IMR-90 (cell line): ENCODE measurements at regions not wholly inside any gene's neighbourhood (a gene's known extent, or its start where the extent isn't known, plus 50 kb on each side); places are given as distances from the start of the nearest gene placed in this dataset.

Experiments used
- ATAC-seq: fragments of 200-7000 bp; cut with Tn5 transposase; 2 replicates; pipeline ENCODE4 v1.9.1; 2020; ENCODE audit warnings: low read depth, mild to moderate bottlenecking, moderate library complexity
- BruUV-seq: library from RNA; stranded (reverse); fragments of 400-500 nt; replicated peaks from 2 replicates; lab custom pipeline; 2021; lab: Mats Ljungman, UMichigan
- CTCF ChIA-PET: fragments of 300-600 bp; formaldehyde crosslinking; extraction: SDS; loops from one replicate; lab custom pipeline; 2021; ENCODE audit warnings: antibody characterized with exemption; lab: Yijun Ruan, JAX
- POLR2A ChIA-PET: fragments of 300-600 bp; sonication (Branson Sonifier 250); formaldehyde crosslinking; loops from one replicate; lab custom pipeline; 2022; ENCODE audit warnings: antibody characterized with exemption; ENCODE audit not compliant: unreplicated experiment; lab: Charles Lee
- DNase-seq: peaks from one replicate; pipeline ENCODE4 v3.0.0; 2013
- H2AFZ ChIP-seq: replicated peaks from 2 replicates; pipeline ENCODE3; 2013; ENCODE audit warnings: low read length, mild to moderate bottlenecking; ENCODE audit not compliant: poor library complexity
- H2AK5ac ChIP-seq: 2 replicates; pipeline ENCODE4 v1.6.1; 2013; ENCODE audit warnings: low read depth, low read length, inconsistent platforms
- H2AK9ac ChIP-seq: replicated peaks from 2 replicates; pipeline ENCODE3; 2013; ENCODE audit warnings: mild to moderate bottlenecking, low read depth, low read length, moderate library complexity; ENCODE audit not compliant: poor library complexity
- H2BK120ac ChIP-seq: 2 replicates; pipeline ENCODE4 v1.6.1; 2013; ENCODE audit warnings: low read depth, low read length, inconsistent platforms
- H2BK15ac ChIP-seq: 3 replicates; pipeline ENCODE4 v1.6.1; 2013; ENCODE audit warnings: low read depth, low read length, inconsistent platforms
- H2BK20ac ChIP-seq: 2 replicates; pipeline ENCODE4 v1.6.1; 2013; ENCODE audit warnings: low read depth, mild to moderate bottlenecking, inconsistent platforms, low read length, moderate library complexity
- H2BK5ac ChIP-seq: 2 replicates; pipeline ENCODE4 v1.6.1; 2013; ENCODE audit warnings: mild to moderate bottlenecking, low read depth, low read length, inconsistent platforms; ENCODE audit not compliant: poor library complexity, severe bottlenecking
- H3K14ac ChIP-seq: replicated peaks from 2 replicates; pipeline ENCODE4 v1.6.1; 2013; ENCODE audit warnings: low read depth, low read length, inconsistent platforms
- H3K18ac ChIP-seq: 2 replicates; pipeline ENCODE4 v1.6.1; 2013; ENCODE audit warnings: low read depth, low read length, control low read depth
- H3K23ac ChIP-seq: 2 replicates; pipeline ENCODE4 v1.6.1; 2013; ENCODE audit warnings: low read depth, low read length, inconsistent platforms
- H3K27ac ChIP-seq: 2 replicates; pipeline ENCODE4 v1.5.1; 2013; ENCODE audit warnings: mild to moderate bottlenecking, control low read depth, low read length; ENCODE audit not compliant: insufficient read depth
- H3K27me3 ChIP-seq: 2 replicates; pipeline ENCODE4 v1.6.1; 2013; ENCODE audit warnings: low read length; ENCODE audit not compliant: control insufficient read depth, insufficient read depth
- H3K36me3 ChIP-seq: 2 replicates; pipeline ENCODE4 v1.6.1; 2013; ENCODE audit warnings: low read length, mixed read lengths; ENCODE audit not compliant: control insufficient read depth, insufficient read depth
- H3K4ac ChIP-seq: 2 replicates; pipeline ENCODE4 v1.6.1; 2013; ENCODE audit warnings: low read depth, low read length, inconsistent platforms
- H3K4me1 ChIP-seq: 2 replicates; pipeline ENCODE4 v1.6.1; 2013; ENCODE audit warnings: low read length, mixed read lengths; ENCODE audit not compliant: control insufficient read depth, insufficient read depth
- H3K4me2 ChIP-seq: 2 replicates; pipeline ENCODE4 v1.6.1; 2013; ENCODE audit warnings: low read depth, mild to moderate bottlenecking, control low read depth, low read length, moderate library complexity
- H3K4me3 ChIP-seq: 2 replicates; pipeline ENCODE4 v1.5.1; 2013; ENCODE audit warnings: low read depth, mild to moderate bottlenecking, control low read depth, low read length, moderate library complexity; ENCODE audit not compliant: insufficient read depth
- H3K56ac ChIP-seq: 2 replicates; pipeline ENCODE4 v1.6.1; 2013; ENCODE audit warnings: low read length, inconsistent platforms; ENCODE audit not compliant: insufficient read depth; ENCODE audit errors: extremely low read depth
- H3K79me1 ChIP-seq, 2 experiments: 2 replicates each; pipeline ENCODE4 v1.6.1; 2013; ENCODE audit warnings: low read length in 2 of 2, inconsistent platforms in 1 of 2, low read depth in 1 of 2
- H3K9ac ChIP-seq: 2 replicates; pipeline ENCODE4 v1.6.1; 2013; ENCODE audit warnings: low read depth, low read length, control low read depth
- H3K9me1 ChIP-seq: 2 replicates; pipeline ENCODE4 v1.6.1; 2013; ENCODE audit warnings: low read length, inconsistent platforms; ENCODE audit not compliant: insufficient read depth
- H3K9me3 ChIP-seq: 2 replicates; pipeline ENCODE4 v1.6.1; 2013; ENCODE audit warnings: low read length; ENCODE audit not compliant: control insufficient read depth, insufficient read depth
- H4K20me1 ChIP-seq: 2 replicates; pipeline ENCODE4 v1.6.1; 2013; ENCODE audit warnings: low read length, inconsistent platforms; ENCODE audit not compliant: insufficient read depth
- H4K5ac ChIP-seq: 2 replicates; pipeline ENCODE4 v1.6.1; 2013; ENCODE audit warnings: mild to moderate bottlenecking, low read depth, low read length, control low read depth
- H4K8ac ChIP-seq, 2 experiments: 2 replicates each; pipeline ENCODE4 v1.6.1; 2013; ENCODE audit warnings: low read depth in 2 of 2, low read length in 2 of 2, control low read depth in 1 of 2, inconsistent platforms in 1 of 2
- H4K91ac ChIP-seq: 2 replicates; pipeline ENCODE4 v1.6.1; 2013; ENCODE audit warnings: low read depth, low read length, inconsistent platforms; ENCODE audit not compliant: insufficient read depth
- BHLHE40 ChIP-seq: fragments of 150-350 bp; IDR thresholded peaks from 2 replicates; pipeline ENCODE4 v1.6.1; 2016; ENCODE audit warnings: mild to moderate bottlenecking, low read depth, low read length
- CEBPB ChIP-seq: IDR thresholded peaks from 2 replicates; pipeline ENCODE4 v1.6.1; 2012; ENCODE audit warnings: low read depth, low read length, improper control_type of control experiment
- CHD1 ChIP-seq: IDR thresholded peaks from 2 replicates; pipeline ENCODE4 v1.6.1; 2012; ENCODE audit warnings: low read depth, low read length, improper control_type of control experiment
- CTCF ChIP-seq: conservative IDR thresholded peaks from 2 replicates; pipeline ENCODE4 v1.5.1; 2012; ENCODE audit warnings: mild to moderate bottlenecking, low read depth, low read length, improper control_type of control experiment
- FOS ChIP-seq: fragments of 150-350 bp; IDR thresholded peaks from 2 replicates; pipeline ENCODE4 v1.6.1; 2016; ENCODE audit warnings: low read depth, low read length
- MAFK ChIP-seq: IDR thresholded peaks from 2 replicates; pipeline ENCODE4 v1.6.1; 2012; ENCODE audit warnings: low read depth, low read length, improper control_type of control experiment
- MAZ ChIP-seq: IDR thresholded peaks from 2 replicates; pipeline ENCODE4 v1.6.1; 2012; ENCODE audit warnings: low read depth, mild to moderate bottlenecking, low read length, improper control_type of control experiment, moderate library complexity, borderline replicate concordance
- MXI1 ChIP-seq: IDR thresholded peaks from 2 replicates; pipeline ENCODE4 v1.6.1; 2012; ENCODE audit warnings: low read depth, mild to moderate bottlenecking, low read length, moderate library complexity, borderline replicate concordance
- NFE2L2 ChIP-seq: fragments of 150-350 bp; IDR thresholded peaks from 2 replicates; pipeline ENCODE4 v1.6.1; 2016; ENCODE audit warnings: low read depth, mild to moderate bottlenecking, low read length
- POLR2A ChIP-seq: IDR thresholded peaks from 2 replicates; pipeline ENCODE4 v1.6.1; 2012; ENCODE audit warnings: mild to moderate bottlenecking, low read depth, low read length
- RAD21 ChIP-seq: IDR thresholded peaks from 2 replicates; pipeline ENCODE4 v1.6.1; 2012; ENCODE audit warnings: low read length, improper control_type of control experiment
- RCOR1 ChIP-seq: IDR thresholded peaks from 2 replicates; pipeline ENCODE4 v1.6.1; 2012; ENCODE audit warnings: mild to moderate bottlenecking, low read length, improper control_type of control experiment; ENCODE audit not compliant: insufficient replicate concordance
- RFX5 ChIP-seq: IDR thresholded peaks from 2 replicates; pipeline ENCODE4 v1.8.0; 2012; ENCODE audit warnings: low read depth, mild to moderate bottlenecking, low read length, moderate library complexity
- SMC3 ChIP-seq: fragments of 150-350 bp; IDR thresholded peaks from 2 replicates; pipeline ENCODE4 v1.6.1; 2016; ENCODE audit warnings: low read depth, mild to moderate bottlenecking, antibody characterized with exemption, low read length, moderate library complexity
- WGBS, 2 experiments: methylation state at CpG; one replicate each; pipeline versions ENCODE4 v1.1.5 to v1.1.7; 2013; ENCODE audit warnings: missing lambda C conversion rate in 2 of 2; ENCODE audit not compliant: insufficient read length in 1 of 2; ENCODE audit errors: extremely low coverage in 2 of 2; 5-methylcytosine and 5-hydroxymethylcytosine counted together
- dilution Hi-C: fragments of 300-500 bp; cut with HindIII; formaldehyde crosslinking; loops from one replicate; pipeline ENCODE4 v1.14.3; 2018; ENCODE audit warnings: low sequenced_read_pairs; ENCODE audit not compliant: unreplicated experiment
- in situ Hi-C: fragments of 300-500 bp; cut with MboI; formaldehyde crosslinking; loops from 3 replicates; pipeline ENCODE4 v1.14.3; 2019; ENCODE audit warnings: low sequenced_read_pairs, inconsistent platforms, mixed read lengths
- intact Hi-C: fragments of 100-400 bp; cut with micrococcal nuclease; formaldehyde crosslinking; loops from 2 replicates; pipeline ENCODE4 v1.10.0; 2022
- TF ChIP-seq, protein P1 (sequence below): fragments of 150-350 bp; IDR thresholded peaks from 2 replicates; pipeline ENCODE4 v1.6.1; 2016; ENCODE audit warnings: low read depth, mild to moderate bottlenecking, low read length, moderate library complexity, borderline replicate concordance
- TF ChIP-seq, protein P2 (sequence below): fragments of 150-350 bp; IDR thresholded peaks from 2 replicates; pipeline ENCODE4 v1.6.1; 2017; ENCODE audit warnings: mild to moderate bottlenecking, antibody characterized with exemption, low read length, low read depth

DNA sequence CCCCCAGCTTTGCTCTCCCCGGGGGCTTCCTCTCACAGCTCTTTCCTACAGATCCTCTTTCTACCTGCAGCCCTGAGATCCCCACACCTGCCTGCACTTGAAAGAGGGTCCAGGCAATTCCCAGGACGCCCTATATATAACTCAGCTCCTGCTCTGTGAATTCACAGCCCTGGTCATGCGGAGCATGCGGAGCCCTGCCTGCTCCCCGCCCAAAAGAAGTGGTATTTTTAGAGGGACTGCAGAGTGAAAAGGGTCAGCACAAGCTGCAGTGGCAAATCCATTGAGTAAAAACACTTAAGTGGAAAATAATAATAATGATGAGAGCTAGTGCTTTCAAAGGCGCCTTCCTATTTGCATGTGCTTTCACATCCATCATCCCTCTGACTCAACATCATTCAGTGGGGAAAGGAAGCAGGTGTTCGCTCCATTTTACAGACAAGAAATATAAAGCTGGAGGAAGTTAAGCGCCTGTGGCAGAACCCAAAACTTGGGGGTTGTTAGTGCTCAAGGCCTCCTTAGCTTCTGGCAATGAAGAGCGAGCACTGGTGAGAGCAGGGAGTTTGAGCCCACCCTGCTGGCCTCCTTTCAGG lies 76.3 kb upstream of the LIPC start:
- Histone ChIP-seq H3K9ac (no peak overlapping the region), H3K23ac (no peak overlapping the region), H2AFZ (no peak overlapping the region), H2BK15ac (peak overlapping the region; percentile 56; the same call in 1 of the 3 replicates), H2BK5ac (no peak overlapping the region), H3K9me3 (no peaks in the 10 kb centered on the region), H2AK9ac (no peak overlapping the region), H2BK20ac (no peak overlapping the region), H3K4ac (no peak overlapping the region; the same call in 1 of the 2 replicates), H3K79me1 (no peaks in the 10 kb centered on the region), H3K4me2 (no peak overlapping the region), H2BK120ac (0 out of 2 replicates have a peak overlapping the region, but pooled peaks have one; percentile 5), H4K5ac (no peak overlapping the region), H4K91ac (0 out of 2 replicates have a peak overlapping the region, but pooled peaks have one; percentile 22), H4K20me1 (no peaks in the 10 kb centered on the region), H3K4me1 (peaks cover 13% of the 10 kb centered on the region), H3K4me3 (no peak overlapping the region), H3K56ac (no peak overlapping the region), H3K18ac (no peak overlapping the region), H3K36me3 (no peaks in the 10 kb centered on the region), H3K27ac (no peak overlapping the region), H3K14ac (no peak overlapping the region), H3K9me1 (peaks cover 4% of the 10 kb centered on the region), H3K27me3 (no peaks in the 10 kb centered on the region), H4K8ac (no peak overlapping the region), H2AK5ac (peak overlapping the region; percentile 17; the same call in 1 of the 2 replicates)
- no peak for DNase-seq
- CTCF ChIA-PET = no interaction called here
- TF ChIP-seq, protein P1, sequence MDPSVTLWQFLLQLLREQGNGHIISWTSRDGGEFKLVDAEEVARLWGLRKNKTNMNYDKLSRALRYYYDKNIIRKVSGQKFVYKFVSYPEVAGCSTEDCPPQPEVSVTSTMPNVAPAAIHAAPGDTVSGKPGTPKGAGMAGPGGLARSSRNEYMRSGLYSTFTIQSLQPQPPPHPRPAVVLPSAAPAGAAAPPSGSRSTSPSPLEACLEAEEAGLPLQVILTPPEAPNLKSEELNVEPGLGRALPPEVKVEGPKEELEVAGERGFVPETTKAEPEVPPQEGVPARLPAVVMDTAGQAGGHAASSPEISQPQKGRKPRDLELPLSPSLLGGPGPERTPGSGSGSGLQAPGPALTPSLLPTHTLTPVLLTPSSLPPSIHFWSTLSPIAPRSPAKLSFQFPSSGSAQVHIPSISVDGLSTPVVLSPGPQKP = no peak
- TF ChIP-seq BHLHE40 (no peak), SMC3 (no peak), CEBPB (no peak), RFX5 (no peak), FOS (no peak), NFE2L2 (no peak), MAZ (no peak), RCOR1 (no peak), MXI1 (no peak), CTCF (no peak), POLR2A (no peak), MAFK (no peak), CHD1 (no peak), RAD21 (no peak)
- TF ChIP-seq, protein P2, sequence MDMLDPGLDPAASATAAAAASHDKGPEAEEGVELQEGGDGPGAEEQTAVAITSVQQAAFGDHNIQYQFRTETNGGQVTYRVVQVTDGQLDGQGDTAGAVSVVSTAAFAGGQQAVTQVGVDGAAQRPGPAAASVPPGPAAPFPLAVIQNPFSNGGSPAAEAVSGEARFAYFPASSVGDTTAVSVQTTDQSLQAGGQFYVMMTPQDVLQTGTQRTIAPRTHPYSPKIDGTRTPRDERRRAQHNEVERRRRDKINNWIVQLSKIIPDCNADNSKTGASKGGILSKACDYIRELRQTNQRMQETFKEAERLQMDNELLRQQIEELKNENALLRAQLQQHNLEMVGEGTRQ = no peak
- BruUV-seq = no TSS peak
- POLR2A ChIA-PET = no interaction called here
- ATAC-seq = no peak
- in situ Hi-C loops (no loop called here), dilution Hi-C loops (no loop called here), intact Hi-C loops (no loop called here)
- WGBS, 2 experiments = 70% methylated on average over 2 of the region's 9 CpGs; no CpG with 5 or more reads in 1 of the 2 experiments
